Heart left ventricle (tissue), 16 donors: ENCODE measurements at regions not wholly inside any gene's neighbourhood (a gene's known extent, or its start where the extent isn't known, plus 50 kb on each side); places are given as distances from the start of the nearest gene placed in this dataset.

Source experiments
- ATAC-seq, 4 donors: fragments of 200-7000 bp; cut with Tn5 transposase; one replicate each; pipeline ENCODE4 v1.9.1; 2020 to 2022; ENCODE audit warnings: moderate library complexity in 4 of 4, mild to moderate bottlenecking in 3 of 4, moderate number of reproducible peaks in 1 of 4
- DNase-seq, 5 donors: peaks; one replicate each; pipeline ENCODE4 v3.0.0-alpha.2; 2020
- H3K27ac ChIP-seq, 12 donors: fragments of 200-600 bp; sonication (generic) in 4 of 12; one replicate each; pipeline versions ENCODE4 v1.5.0 to v1.8.0; 2016 to 2022; ENCODE audit warnings: mild to moderate bottlenecking in 2 of 12
- H3K27me3 ChIP-seq, 9 donors: fragments of 200-600 bp; sonication (generic) in 2 of 9; one replicate each; pipeline versions ENCODE4 v1.5.1 to v1.8.0; 2016 to 2022; ENCODE audit warnings: mild to moderate bottlenecking in 3 of 9
- H3K36me3 ChIP-seq, 9 donors: fragments of 200-600 bp; sonication (generic) in 2 of 9; one replicate each; pipeline versions ENCODE4 v1.5.0 to v1.8.0; 2018 to 2022; ENCODE audit warnings: mild to moderate bottlenecking in 2 of 9
- H3K4me1 ChIP-seq, 12 donors: fragments of 200-600 bp; sonication (generic) in 4 of 12; one replicate each; pipeline versions ENCODE4 v1.5.0 to v1.8.0; 2016 to 2022; ENCODE audit warnings: mild to moderate bottlenecking in 3 of 12
- H3K4me3 ChIP-seq, 12 donors: fragments of 200-600 bp; sonication (generic) in 4 of 12; one replicate each; pipeline versions ENCODE4 v1.5.0 to v1.8.0; 2017 to 2022; ENCODE audit warnings: mild to moderate bottlenecking in 9 of 12, moderate library complexity in 4 of 12
- H3K9me3 ChIP-seq, 12 donors: fragments of 200-600 bp; sonication (generic) in 4 of 12; one replicate each; pipeline versions ENCODE4 v1.5.0 to v1.8.0; 2016 to 2022; ENCODE audit warnings: mild to moderate bottlenecking in 1 of 12
- CTCF ChIP-seq, 12 donors: fragments of 200-600 bp; sonication (generic) in 4 of 12; IDR thresholded peaks; one replicate each; pipeline versions ENCODE4 v1.5.0 to v1.8.0; 2018 to 2022; ENCODE audit warnings: antibody characterized with exemption in 12 of 12, mild to moderate bottlenecking in 5 of 12
- POLR2A ChIP-seq, 2 donors: fragments of 450-650 bp; IDR thresholded peaks; one replicate each; pipeline ENCODE4 v1.6.1; 2017; ENCODE audit warnings: antibody characterized with exemption in 2 of 2, mild to moderate bottlenecking in 2 of 2, moderate library complexity in 2 of 2
- WGBS, 4 donors: extraction: QIAGEN DNeasy Blood & Tissue Kit in 2 of 4; methylation state at CpG; one replicate each; pipeline versions ENCODE4 v1.1.5 to v1.1.7; 2013 to 2018; 5-methylcytosine and 5-hydroxymethylcytosine counted together
- intact Hi-C, 10 donors: fragments of 100-400 bp; cut with DNase I; formaldehyde crosslinking; loops; one replicate each; pipeline versions ENCODE4 v1.11.1 to v1.14.2; 2022
- donor health status: ischemic (EF 13 %, LVEDD 7.1; RV severe dilation, severe dysfunction).
- donor health status: healthy with polysubstance abuse.
- donor health status: DM: no; HTN: yes; CAD: no.
- donor health status: DM: no; HTN: no; CAD: no.
- donor health status: ischemic (EF 25% LVEDD 6.9; RV normal size, moderate dysfunction).
- donor health status: ischemic (EF 25% LVEDD 5.7; RV mildly dilated, moderate dysfunction).
- donor health status: healthy.
- donor health status: DM: yes; HTN: yes; CAD: no.
- donor health status: ischemic (EF 35%, LVEDD 5.7; RV mildly dilated, moderate dysfunction).
- donor health status: nonischemic (EF 11% LVEDD 7.7; RV severe dilation, severe dysfunction).
- donor health status: DM: yes; HTN: yes; CAD: no.
- donor health status: PGD.
- donor health status: ischemic (EF 29% LVEDD 5.4; RV normal size, mild dysfunction).
- donor health status: nonischemic (EF 23%, LVEDD 6.1; RV moderate dilation, normal function).

GRCh38 chr6:87908978-87909811, 138.4 kb upstream of the SPACA1 start:
- Histone ChIP-seq H3K36me3 (no peaks in the 10 kb centered on the region), H3K4me3 (no peak overlapping the region), H3K27ac (no peak overlapping the region), H3K9me3 (no peaks in the 10 kb centered on the region), H3K4me1 (no peaks in the 10 kb centered on the region), H3K27me3 (peaks cover 0 to 13% (median 0%) of the 10 kb centered on the region in 9 donors)
- peak in 2 of 4 donors; percentile 36 to 62 for ATAC-seq
- 55 to 61% (median 57%) methylated on average over 6 of the region's 6 CpGs for WGBS, 4 donors
- DNase-seq: no peak
- intact Hi-C loops: no loop called here
- no peak for TF ChIP-seq POLR2A (IDR thresholded peaks at IDR 0.05)
- no peak for TF ChIP-seq CTCF (IDR thresholded peaks at IDR 0.05)

- 39 to 60% (median 47%) methylated on average over 2 of the region's 2 CpGs for whole genome bisulfite sequencing, 4 donors
- peaks cover 0 to 13% (median 0%) of the 10 kb centered on the region in 9 donors for H3K27me3 ChIP-seq
- H3K36me3 ChIP-seq: no peaks in the 10 kb centered on the region
- no peak for ATAC-seq
- no peak for TF ChIP-seq CTCF (IDR thresholded peaks at IDR 0.05)
- no peak for TF ChIP-seq POLR2A (IDR thresholded peaks at IDR 0.05)
- intact Hi-C loops: no loop called here
- H3K9me3 ChIP-seq: no peaks in the 10 kb centered on the region
- DNase-seq: no peak
- no peak overlapping the region for H3K4me3 ChIP-seq
- H3K27ac ChIP-seq: no peak overlapping the region
- no peaks in the 10 kb centered on the region for H3K4me1 ChIP-seq
These were observed 140.1 kb upstream of the SPACA1 start for GRCh38 chr6:87907521-87907920.

GRCh38 chr6:87905101-87905641, 142.5 kb upstream of the SPACA1 start:
- H3K9me3 ChIP-seq: no peaks in the 10 kb centered on the region
- H3K27ac ChIP-seq: no peak overlapping the region
- intact Hi-C loops: no loop called here
- peaks cover 0 to 6% (median 0%) of the 10 kb centered on the region in 9 donors for H3K27me3 ChIP-seq
- DNase-seq (no peak), ATAC-seq (no peak)
- no peak overlapping the region for H3K4me3 ChIP-seq
- TF ChIP-seq POLR2A (IDR thresholded peaks at IDR 0.05) (no peak), CTCF (IDR thresholded peaks at IDR 0.05) (no peak)
- WGBS, 4 donors: 58 to 68% (median 62%) methylated on average over 2 of the region's 2 CpGs
- H3K36me3 ChIP-seq: no peaks in the 10 kb centered on the region
- H3K4me1 ChIP-seq: no peaks in the 10 kb centered on the region

- TF ChIP-seq CTCF (IDR thresholded peaks at IDR 0.05) (no peak), POLR2A (IDR thresholded peaks at IDR 0.05) (no peak)
- intact Hi-C loops: no loop called here
- no peak overlapping the region for H3K27ac ChIP-seq
- no peaks in the 10 kb centered on the region for H3K4me1 ChIP-seq
- DNase-seq (no peak), ATAC-seq (no peak)
- H3K9me3 ChIP-seq: no peaks in the 10 kb centered on the region
- H3K27me3 ChIP-seq: peaks cover 0 to 6% (median 0%) of the 10 kb centered on the region in 9 donors
- no peak overlapping the region for H3K4me3 ChIP-seq
- no peaks in the 10 kb centered on the region for H3K36me3 ChIP-seq
These were observed 143.6 kb upstream of the SPACA1 start for GRCh38 chr6:87904011-87904410.
